HEK293T (cell line): ENCODE measurements at regions not wholly inside any gene's neighbourhood (a gene's known extent, or its start where the extent isn't known, plus 50 kb on each side); places are given as distances from the start of the nearest gene placed in this dataset.

Source experiments
- CTCF ChIA-PET: fragments of 350-600 bp; formaldehyde crosslinking; extraction: SDS; loops from one replicate; lab custom pipeline; 2021; ENCODE audit warnings: antibody characterized with exemption, inconsistent platforms; lab: Yijun Ruan, JAX
- POLR2A ChIA-PET: fragments of 350-600 bp; formaldehyde crosslinking; extraction: SDS; loops from one replicate; lab custom pipeline; 2020; ENCODE audit warnings: antibody characterized with exemption, inconsistent platforms; lab: Yijun Ruan, JAX
- DNase-seq: peaks from one replicate; pipeline ENCODE4 v3.0.0; 2012; ENCODE audit warnings: mixed read lengths; ENCODE audit errors: extremely low spot score
- ARNT ChIP-seq: fragments of 450-650 bp; IDR thresholded peaks from 2 replicates; pipeline ENCODE4 v1.6.1; 2017; ENCODE audit warnings: mild to moderate bottlenecking
- BHLHE40 ChIP-seq: fragments of 450-650 bp; IDR thresholded peaks from 2 replicates; pipeline ENCODE4 v1.6.1; 2016; ENCODE audit warnings: mild to moderate bottlenecking, moderate library complexity, borderline replicate concordance
- CTBP1 ChIP-seq: fragments of 450-650 bp; IDR thresholded peaks from 2 replicates; pipeline ENCODE4 v1.6.1; 2016; ENCODE audit warnings: borderline replicate concordance
- ELF4 ChIP-seq: fragments of 450-650 bp; IDR thresholded peaks from 2 replicates; pipeline ENCODE4 v1.6.1; 2017; ENCODE audit warnings: antibody characterized with exemption
- FOXA1 ChIP-seq: fragments of 450-650 bp; IDR thresholded peaks from 2 replicates; pipeline ENCODE4 v1.6.1; 2016; ENCODE audit warnings: mild to moderate bottlenecking
- FOXK2 ChIP-seq: fragments of 450-650 bp; IDR thresholded peaks from 2 replicates; pipeline ENCODE4 v1.6.1; 2016; ENCODE audit warnings: mild to moderate bottlenecking
- FOXM1 ChIP-seq: fragments of 450-650 bp; IDR thresholded peaks from 2 replicates; pipeline ENCODE4 v1.6.1; 2017; ENCODE audit warnings: mild to moderate bottlenecking, borderline replicate concordance
- HDGF ChIP-seq: fragments of 450-650 bp; IDR thresholded peaks from 2 replicates; pipeline ENCODE4 v1.6.1; 2017; ENCODE audit warnings: antibody characterized with exemption, borderline replicate concordance
- L3MBTL2 ChIP-seq: fragments of 450-650 bp; conservative IDR thresholded peaks from 2 replicates; pipeline ENCODE4 v1.6.1; 2016; ENCODE audit warnings: mild to moderate bottlenecking
- LEF1 ChIP-seq: fragments of 450-650 bp; IDR thresholded peaks from 2 replicates; pipeline ENCODE4 v1.6.1; 2017; ENCODE audit warnings: mild to moderate bottlenecking, borderline replicate concordance
- NFRKB ChIP-seq: fragments of 450-650 bp; IDR thresholded peaks from 2 replicates; pipeline ENCODE4 v1.6.1; 2016; ENCODE audit warnings: mild to moderate bottlenecking, moderate library complexity
- SP1 ChIP-seq: fragments of 450-650 bp; IDR thresholded peaks from 2 replicates; pipeline ENCODE4 v1.6.1; 2017
- SUZ12 ChIP-seq: fragments of 450-650 bp; IDR thresholded peaks from 2 replicates; pipeline ENCODE4 v1.6.1; 2016; ENCODE audit warnings: mild to moderate bottlenecking
- TARDBP ChIP-seq: fragments of 450-650 bp; IDR thresholded peaks from 2 replicates; pipeline ENCODE4 v1.6.1; 2016
- ZNF384 ChIP-seq: fragments of 450-650 bp; IDR thresholded peaks from 2 replicates; pipeline ENCODE4 v1.6.1; 2016
- TF ChIP-seq, protein P1 (sequence below): fragments of 450-650 bp; IDR thresholded peaks from 2 replicates; pipeline ENCODE4 v1.6.1; 2016

- peak; percentile 17 for DNase-seq
- no peak for TF ChIP-seq CTBP1
- no peak for TF ChIP-seq SUZ12
- no peak for TF ChIP-seq ARNT
- TF ChIP-seq L3MBTL2, result no peak
- no peak for TF ChIP-seq FOXM1
- TF ChIP-seq FOXA1, result no peak
- no peak for TF ChIP-seq BHLHE40
- TF ChIP-seq HDGF, result no peak
- no peak for TF ChIP-seq NFRKB
- TF ChIP-seq, protein P1, sequence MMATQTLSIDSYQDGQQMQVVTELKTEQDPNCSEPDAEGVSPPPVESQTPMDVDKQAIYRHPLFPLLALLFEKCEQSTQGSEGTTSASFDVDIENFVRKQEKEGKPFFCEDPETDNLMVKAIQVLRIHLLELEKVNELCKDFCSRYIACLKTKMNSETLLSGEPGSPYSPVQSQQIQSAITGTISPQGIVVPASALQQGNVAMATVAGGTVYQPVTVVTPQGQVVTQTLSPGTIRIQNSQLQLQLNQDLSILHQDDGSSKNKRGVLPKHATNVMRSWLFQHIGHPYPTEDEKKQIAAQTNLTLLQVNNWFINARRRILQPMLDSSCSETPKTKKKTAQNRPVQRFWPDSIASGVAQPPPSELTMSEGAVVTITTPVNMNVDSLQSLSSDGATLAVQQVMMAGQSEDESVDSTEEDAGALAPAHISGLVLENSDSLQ, result no peak
- no peak for TF ChIP-seq ELF4
- POLR2A ChIA-PET, result no interaction called here
- CTCF ChIA-PET, result interaction anchor here (0.6 to 0.8 kb wide), 5 partner anchors 20 to 446 kb away, joined by 3 to 5 read pairs (median 4); no protein-coding TSS in a partner anchor
Observed at GRCh38 chr9:28774433-28775235, 1201.4 kb upstream of the C9orf72 start.

GRCh38 chr9:28779243-28779642, 1206.0 kb upstream of the C9orf72 start:
- ChIA-PET POLR2A (no interaction called here), CTCF (no interaction called here)
- TF ChIP-seq ZNF384, result no peak
- TF ChIP-seq FOXK2, result no peak
- TF ChIP-seq NFRKB, result no peak
- no peak for TF ChIP-seq ARNT
- TF ChIP-seq SUZ12, result no peak
- no peak for TF ChIP-seq FOXM1
- TF ChIP-seq L3MBTL2, result no peak
- TF ChIP-seq LEF1, result no peak
- no peak for TF ChIP-seq SP1
- TF ChIP-seq ELF4, result no peak
- no peak for DNase-seq

- no peak for DNase-seq
- ChIA-PET CTCF (no interaction called here), POLR2A (no interaction called here)
- TF ChIP-seq ZNF384 (no peak), CTBP1 (no peak), NFRKB (no peak), TARDBP (no peak), SP1 (no peak), ARNT (no peak), HDGF (no peak), LEF1 (no peak), FOXM1 (no peak), ELF4 (no peak), L3MBTL2 (no peak), BHLHE40 (no peak), FOXK2 (no peak), SUZ12 (no peak), FOXA1 (no peak)
Observed at GRCh38 chr9:28781481-28781880, 1208.2 kb upstream of the C9orf72 start.

DNA sequence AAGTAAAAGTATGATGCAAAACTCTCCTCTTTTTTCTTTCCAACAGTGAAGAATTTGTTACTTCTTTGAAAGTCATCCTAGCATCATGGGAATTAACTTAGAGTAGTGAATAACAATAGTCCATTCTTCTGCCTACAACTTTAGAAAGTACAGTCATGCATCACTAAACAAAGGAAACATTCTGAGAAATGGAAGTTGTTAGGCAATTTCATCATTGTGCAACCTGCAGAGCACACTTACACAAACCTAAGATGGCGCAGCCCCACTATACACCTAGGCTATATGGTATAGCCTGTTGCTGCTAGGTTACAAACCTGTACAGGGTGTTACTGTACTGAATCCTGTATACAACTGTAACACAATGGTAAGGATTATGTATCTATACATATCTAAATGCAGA, 1209.3 kb upstream of the C9orf72 start:
- POLR2A ChIA-PET, result no interaction called here
- TF ChIP-seq FOXA1, result no peak
- TF ChIP-seq BHLHE40, result no peak
- TF ChIP-seq FOXK2, result no peak
- TF ChIP-seq FOXM1, result no peak
- no peak for TF ChIP-seq L3MBTL2
- no peak for TF ChIP-seq CTBP1
- TF ChIP-seq, protein P1, result no peak
- CTCF ChIA-PET, result no interaction called here
- DNase-seq, result no peak

- POLR2A ChIA-PET, result no interaction called here
- no peak for DNase-seq
- TF ChIP-seq CTBP1 (no peak), TARDBP (no peak), FOXM1 (no peak), FOXK2 (no peak), L3MBTL2 (no peak), FOXA1 (no peak), ARNT (no peak), HDGF (no peak), SP1 (no peak)
- CTCF ChIA-PET, result no interaction called here
Observed at GRCh38 chr9:28792716-28793115, 1219.4 kb upstream of the C9orf72 start.

- POLR2A ChIA-PET, result no interaction called here
- no peak for DNase-seq
- CTCF ChIA-PET, result no interaction called here
- TF ChIP-seq, protein P1, result no peak
- TF ChIP-seq BHLHE40, result no peak
- TF ChIP-seq SP1, result no peak
- TF ChIP-seq FOXM1, result no peak
- no peak for TF ChIP-seq ARNT
- TF ChIP-seq CTBP1, result no peak
- TF ChIP-seq ELF4, result no peak
- no peak for TF ChIP-seq HDGF
- TF ChIP-seq L3MBTL2, result no peak
- no peak for TF ChIP-seq FOXA1
- no peak for TF ChIP-seq TARDBP
- no peak for TF ChIP-seq SUZ12
Observed at GRCh38 chr9:28799876-28800275, 1226.6 kb upstream of the C9orf72 start.
